ENCODE measurements at regions not wholly inside any gene's neighbourhood (a gene's known extent, or its start where the extent isn't known, plus 50 kb on each side); places are given as distances from the start of the nearest gene placed in this dataset.
A peak's percentile ranks its signal among the peaks of the same experiment; 100 is the strongest.

DNA sequence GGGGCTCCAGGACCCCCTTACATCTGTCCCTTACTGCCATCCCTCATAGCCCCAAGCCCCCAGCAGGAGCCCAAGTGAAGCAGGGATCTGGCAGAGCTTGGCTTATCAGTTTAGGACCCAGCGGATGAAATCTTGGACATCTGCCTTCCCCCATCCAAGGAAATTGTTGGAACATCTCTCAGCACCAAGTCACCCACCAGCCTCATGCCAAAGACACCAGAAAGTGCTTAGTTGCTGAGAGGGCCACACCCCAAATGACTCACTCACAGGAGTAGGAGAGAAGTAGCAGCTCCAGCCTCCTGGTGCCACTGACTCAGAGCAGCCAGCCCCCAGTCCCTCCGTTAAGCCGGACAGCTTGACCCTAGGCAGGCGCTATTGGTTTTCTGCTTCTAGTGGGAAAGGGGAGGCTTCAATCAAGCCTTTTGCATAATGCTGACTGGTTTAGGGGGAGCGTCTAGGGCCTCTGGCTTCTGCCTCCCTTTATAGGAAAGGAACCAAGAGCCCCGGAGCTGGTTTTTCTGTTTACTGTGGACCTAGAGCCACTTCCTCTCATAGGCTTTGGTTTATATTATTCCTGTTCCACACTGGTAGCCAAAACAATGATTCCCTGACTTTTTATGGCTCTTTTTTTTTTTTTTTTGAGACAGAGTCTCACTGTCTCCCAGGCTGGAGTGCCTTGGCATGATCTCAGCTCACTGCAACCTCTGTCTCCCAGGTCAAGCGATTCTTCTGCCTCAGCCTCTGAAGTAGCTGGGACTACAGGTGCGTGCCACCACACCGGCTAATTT, 114.2 kb upstream of the IPO9 start:
- WGBS, 2 donors: 57% methylated on average over 9 of the region's 9 CpGs
- DNase-seq: peak; percentile 60 to 75
- TF ChIP-seq, protein P1, sequence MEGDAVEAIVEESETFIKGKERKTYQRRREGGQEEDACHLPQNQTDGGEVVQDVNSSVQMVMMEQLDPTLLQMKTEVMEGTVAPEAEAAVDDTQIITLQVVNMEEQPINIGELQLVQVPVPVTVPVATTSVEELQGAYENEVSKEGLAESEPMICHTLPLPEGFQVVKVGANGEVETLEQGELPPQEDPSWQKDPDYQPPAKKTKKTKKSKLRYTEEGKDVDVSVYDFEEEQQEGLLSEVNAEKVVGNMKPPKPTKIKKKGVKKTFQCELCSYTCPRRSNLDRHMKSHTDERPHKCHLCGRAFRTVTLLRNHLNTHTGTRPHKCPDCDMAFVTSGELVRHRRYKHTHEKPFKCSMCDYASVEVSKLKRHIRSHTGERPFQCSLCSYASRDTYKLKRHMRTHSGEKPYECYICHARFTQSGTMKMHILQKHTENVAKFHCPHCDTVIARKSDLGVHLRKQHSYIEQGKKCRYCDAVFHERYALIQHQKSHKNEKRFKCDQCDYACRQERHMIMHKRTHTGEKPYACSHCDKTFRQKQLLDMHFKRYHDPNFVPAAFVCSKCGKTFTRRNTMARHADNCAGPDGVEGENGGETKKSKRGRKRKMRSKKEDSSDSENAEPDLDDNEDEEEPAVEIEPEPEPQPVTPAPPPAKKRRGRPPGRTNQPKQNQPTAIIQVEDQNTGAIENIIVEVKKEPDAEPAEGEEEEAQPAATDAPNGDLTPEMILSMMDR (IDR thresholded peaks at IDR 0.05): no peak
- Histone ChIP-seq H3K36me3 (peaks cover 0 to 28% (median 12%) of the 10 kb centered on the region in 9 donors), H3K27ac (peak overlapping the region; percentile 81 to 98 (median 92)), H3K4me3 (peak overlapping the region in 1 of 10 donors; percentile 19), H3K27me3 (no peaks in the 10 kb centered on the region), H3K4me1 (peaks cover 52 to 100% (median 92%) of the 10 kb centered on the region in 9 donors), H3K9me3 (no peaks in the 10 kb centered on the region)
- intact Hi-C loops (cut with DNase I): loop anchor here in 2 of 10 donors (1.0 to 10.0 kb wide), 2 partner anchors 24 to 170 kb away; partner anchors contain the start of gene SHISA4 (in 1 of the 2)
- peak; percentile 16 to 76 (median 47) for ATAC-seq

DNA sequence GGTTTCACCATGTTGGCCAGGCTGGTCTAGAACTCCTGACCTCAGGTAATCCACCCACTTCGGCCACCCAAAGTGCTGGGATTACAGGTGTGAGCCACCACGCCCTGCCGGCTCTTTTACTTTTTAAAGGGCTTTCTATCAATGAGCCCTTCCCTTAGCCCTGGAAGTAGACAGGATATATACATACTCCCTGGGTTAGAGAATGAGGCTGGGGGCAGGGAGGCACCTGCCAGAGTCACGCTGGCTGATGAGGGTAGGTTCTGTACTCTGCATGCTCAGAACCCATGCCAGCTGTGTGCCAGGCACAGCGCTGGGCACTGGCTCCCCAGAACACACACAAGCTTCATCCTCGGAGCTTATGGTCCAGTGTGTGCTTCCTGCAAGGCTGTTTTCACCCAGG, 113.6 kb upstream of the IPO9 start:
- Histone ChIP-seq H3K27me3 (no peaks in the 10 kb centered on the region), H3K4me1 (peaks cover 56 to 100% (median 94%) of the 10 kb centered on the region in 9 donors), H3K27ac (peak overlapping the region; percentile 81 to 98 (median 92)), H3K9me3 (no peaks in the 10 kb centered on the region), H3K4me3 (peak overlapping the region in 1 of 10 donors; percentile 17), H3K36me3 (peaks cover 0 to 28% (median 12%) of the 10 kb centered on the region in 9 donors)
- ATAC-seq (no peak), DNase-seq (no peak)
- intact Hi-C loops (cut with DNase I): loop anchor here in 1 of 10 donors (10.0 kb wide), 1 partner anchor 169 kb away; the partner anchor contains the start of gene SHISA4
- TF ChIP-seq, protein P1 (IDR thresholded peaks at IDR 0.05): no peak
- 82 to 85% methylated on average over 6 of the region's 6 CpGs for WGBS, 2 donors

DNA sequence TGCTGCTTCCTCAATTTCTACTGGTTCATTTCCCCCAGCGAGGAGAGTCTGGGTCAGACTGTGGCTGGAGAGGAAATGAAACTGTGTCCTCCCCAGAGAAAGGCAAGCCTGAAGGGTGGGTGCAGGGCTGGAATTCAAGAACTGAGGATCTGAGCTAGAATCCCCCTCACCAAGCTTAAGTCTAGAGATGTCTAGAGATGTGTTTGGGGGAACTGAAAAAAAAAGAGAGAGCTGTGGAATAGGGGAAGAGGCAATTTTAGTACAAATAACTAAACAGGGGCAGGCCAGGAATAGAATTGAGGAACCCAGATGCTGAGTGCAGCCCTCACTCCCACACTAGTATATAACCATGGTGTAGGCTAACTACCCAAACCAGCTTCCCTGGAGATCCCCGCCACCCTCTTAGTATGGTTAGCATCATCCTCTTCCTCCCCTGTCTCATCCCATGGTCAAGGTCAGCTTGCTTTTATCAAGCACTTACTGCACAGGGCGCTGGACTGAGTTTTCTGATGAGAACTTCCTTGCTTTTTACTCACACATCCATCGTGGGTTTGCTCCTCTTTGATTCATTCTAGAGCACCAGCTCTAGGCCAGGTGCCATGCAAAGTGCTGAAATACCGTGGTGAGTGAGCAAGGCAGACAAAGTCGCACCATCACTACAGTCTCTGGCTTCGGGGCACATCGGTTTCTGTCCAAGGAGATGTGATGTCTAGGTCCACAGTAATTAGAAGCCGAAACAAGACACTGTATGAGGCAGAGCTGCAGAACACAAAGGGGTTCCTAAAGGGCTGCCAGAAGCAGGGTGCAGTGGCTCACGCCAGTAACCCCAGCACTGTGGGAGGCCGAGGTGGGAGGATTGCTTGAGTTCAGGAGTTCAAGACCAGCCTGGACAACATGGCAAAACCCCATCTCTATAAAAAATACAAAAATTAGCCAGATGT, 112.9 kb upstream of the IPO9 start:
- DNase-seq (no peak), ATAC-seq (peak in 1 of 8 donors; percentile 5)
- Histone ChIP-seq H3K4me3 (peak overlapping the region in 1 of 10 donors; percentile 17), H3K27me3 (no peaks in the 10 kb centered on the region), H3K9me3 (no peaks in the 10 kb centered on the region), H3K27ac (peak overlapping the region; percentile 81 to 98 (median 92)), H3K36me3 (peaks cover 0 to 28% (median 12%) of the 10 kb centered on the region in 9 donors), H3K4me1 (peaks cover 55 to 100% (median 94%) of the 10 kb centered on the region in 9 donors)
- TF ChIP-seq, protein P1 (IDR thresholded peaks at IDR 0.05): no peak
- 76 to 78% methylated on average over 11 of the region's 11 CpGs for WGBS, 2 donors
- intact Hi-C loops (cut with DNase I): loop anchor here in 1 of 10 donors (10.0 kb wide), 1 partner anchor 169 kb away; the partner anchor contains the start of gene SHISA4

DNA sequence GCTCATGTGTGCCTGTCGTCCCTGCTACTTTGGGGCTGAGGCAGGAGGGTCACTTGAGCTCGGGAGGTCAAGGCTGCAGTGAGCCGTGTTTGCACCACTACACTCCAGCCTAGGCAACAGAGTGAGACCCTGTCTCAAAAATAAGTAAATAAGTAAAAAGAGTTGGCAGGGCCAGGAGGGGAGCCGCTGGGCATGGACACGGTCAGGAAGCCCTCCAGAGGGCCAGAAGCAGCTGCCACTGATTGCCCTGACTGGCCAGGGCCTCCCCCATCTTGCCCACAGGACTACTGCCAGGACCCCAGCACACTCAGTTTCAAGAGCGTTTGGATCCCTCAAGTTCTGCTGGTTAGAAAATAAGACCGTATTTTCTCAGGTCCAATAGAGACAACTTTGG, 112.2 kb upstream of the IPO9 start:
- no peaks in the 10 kb centered on the region for H3K27me3 ChIP-seq
- WGBS, 2 donors: 93 to 96% methylated on average over 7 of the region's 7 CpGs
- TF ChIP-seq, protein P1 (IDR thresholded peaks at IDR 0.05): no peak
- H3K4me1 ChIP-seq: peaks cover 50 to 100% (median 94%) of the 10 kb centered on the region in 9 donors
- H3K27ac ChIP-seq: peak overlapping the region in 9 of 10 donors; percentile 6 to 98 (median 92)
- intact Hi-C loops (cut with DNase I): loop anchor here in 1 of 10 donors (10.0 kb wide), 1 partner anchor 168 kb away; the partner anchor contains the start of gene SHISA4
- H3K36me3 ChIP-seq: peaks cover 0 to 28% (median 12%) of the 10 kb centered on the region in 9 donors
- no peak for DNase-seq
- H3K4me3 ChIP-seq: no peak overlapping the region
- H3K9me3 ChIP-seq: no peaks in the 10 kb centered on the region
- no peak for ATAC-seq

Data from heart right ventricle (tissue), 16 donors.